ENCODE measurements at regions not wholly inside any gene's neighbourhood (a gene's known extent, or its start where the extent isn't known, plus 50 kb on each side); places are given as distances from the start of the nearest gene placed in this dataset.
A peak's percentile ranks its signal among the peaks of the same experiment; 100 is the strongest.

GRCh38 chr21:27586986-27587385 lies 620.1 kb upstream of the ADAMTS5 start:
- no peak overlapping the region for H3K14ac ChIP-seq (ENCODE audit: low read length in 2 of 2)
- H4K91ac ChIP-seq (ENCODE audit: low read length), result no peak overlapping the region
- H3K4ac ChIP-seq (ENCODE audit: low read depth in 1 of 2, low read length in 2 of 2), result no peak overlapping the region
- H3K27ac ChIP-seq (ENCODE audit: low read length, poor library complexity, severe bottlenecking), result no peak overlapping the region
- H3K23ac ChIP-seq (ENCODE audit: low read length in 2 of 2), result no peak overlapping the region
- H3K79me1 ChIP-seq (replicated peaks; ENCODE audit: low read length, poor library complexity, severe bottlenecking), result no peaks in the 10 kb centered on the region
- WGBS, result 97% methylated on average over 9 of the region's 10 CpGs
- H2AK5ac ChIP-seq (ENCODE audit: low read length, severe bottlenecking), result no peak overlapping the region
- no peak overlapping the region for H3K9ac ChIP-seq (ENCODE audit: low read length)
- DNase-seq, result no peak
- peaks cover 2% of the 10 kb centered on the region for H3K4me1 ChIP-seq (ENCODE audit: control insufficient read depth, insufficient read depth, low read depth, low read length)
- no peak overlapping the region for H2BK12ac ChIP-seq (ENCODE audit: low read length in 2 of 2)
- H3K18ac ChIP-seq (ENCODE audit: low read depth in 1 of 2, low read length in 2 of 2), result no peak overlapping the region
- no peak overlapping the region for H3K4me2 ChIP-seq (ENCODE audit: low read length, poor library complexity, severe bottlenecking)
- no peaks in the 10 kb centered on the region for H3K27me3 ChIP-seq (ENCODE audit: control insufficient read depth in 1 of 2, insufficient read depth in 1 of 2, low read length in 2 of 2)
- no peak overlapping the region for H2BK120ac ChIP-seq (ENCODE audit: low read depth, low read length)
- H3K36me3 ChIP-seq (ENCODE audit: control insufficient read depth in 1 of 2, insufficient read depth in 2 of 2, low read depth in 1 of 2, low read length in 2 of 2), result no peaks in the 10 kb centered on the region
- no peak overlapping the region for H2BK15ac ChIP-seq (ENCODE audit: low read depth, poor library complexity, severe bottlenecking)
- no peak overlapping the region for H2AFZ ChIP-seq (ENCODE audit: low read depth, low read length)
- no peak overlapping the region for H4K8ac ChIP-seq (ENCODE audit: low read length)
- H2BK5ac ChIP-seq (ENCODE audit: low read depth, low read length, poor library complexity, severe bottlenecking), result peak overlapping the region; percentile 88
- no peaks in the 10 kb centered on the region for H3K9me3 ChIP-seq (ENCODE audit: control insufficient read depth, low read length)
- H3K4me3 ChIP-seq (ENCODE audit: insufficient read depth in 1 of 2, low read depth in 1 of 2, low read length in 2 of 2), result no peak overlapping the region

GRCh38 chr21:27586326-27586725 lies 619.4 kb upstream of the ADAMTS5 start:
- Histone ChIP-seq H3K4me3 (ENCODE audit: insufficient read depth in 1 of 2, low read depth in 1 of 2, low read length in 2 of 2) (no peak overlapping the region), H3K36me3 (ENCODE audit: control insufficient read depth in 1 of 2, insufficient read depth in 2 of 2, low read depth in 1 of 2, low read length in 2 of 2) (no peaks in the 10 kb centered on the region), H2BK15ac (ENCODE audit: low read depth, poor library complexity, severe bottlenecking) (no peak overlapping the region), H4K8ac (ENCODE audit: low read length) (no peak overlapping the region), H3K4me1 (ENCODE audit: control insufficient read depth, insufficient read depth, low read depth, low read length) (peaks cover 2% of the 10 kb centered on the region), H3K9me3 (ENCODE audit: control insufficient read depth, low read length) (no peaks in the 10 kb centered on the region), H3K4ac (ENCODE audit: low read depth in 1 of 2, low read length in 2 of 2) (no peak overlapping the region), H2BK5ac (ENCODE audit: low read depth, low read length, poor library complexity, severe bottlenecking) (no peak overlapping the region), H2BK12ac (ENCODE audit: low read length in 2 of 2) (no peak overlapping the region), H2BK120ac (ENCODE audit: low read depth, low read length) (no peak overlapping the region), H4K91ac (ENCODE audit: low read length) (no peak overlapping the region), H2AFZ (ENCODE audit: low read depth, low read length) (no peak overlapping the region), H3K79me1 (replicated peaks; ENCODE audit: low read length, poor library complexity, severe bottlenecking) (no peaks in the 10 kb centered on the region), H3K18ac (ENCODE audit: low read depth in 1 of 2, low read length in 2 of 2) (no peak overlapping the region), H3K14ac (ENCODE audit: low read length in 2 of 2) (no peak overlapping the region), H3K4me2 (ENCODE audit: low read length, poor library complexity, severe bottlenecking) (no peak overlapping the region), H3K27ac (ENCODE audit: low read length, poor library complexity, severe bottlenecking) (no peak overlapping the region), H3K23ac (ENCODE audit: low read length in 2 of 2) (no peak overlapping the region), H3K27me3 (ENCODE audit: control insufficient read depth in 1 of 2, insufficient read depth in 1 of 2, low read length in 2 of 2) (no peaks in the 10 kb centered on the region), H3K9ac (ENCODE audit: low read length) (no peak overlapping the region), H2AK5ac (ENCODE audit: low read length, severe bottlenecking) (no peak overlapping the region)
- DNase-seq, result peak; percentile 8
- 63% methylated on average over 3 of the region's 3 CpGs for WGBS

GRCh38 chr21:27584256-27584655 lies 617.4 kb upstream of the ADAMTS5 start:
- Histone ChIP-seq H3K23ac (ENCODE audit: low read length in 2 of 2) (no peak overlapping the region), H2BK12ac (ENCODE audit: low read length in 2 of 2) (no peak overlapping the region), H2AFZ (ENCODE audit: low read depth, low read length) (no peak overlapping the region), H3K4me2 (ENCODE audit: low read length, poor library complexity, severe bottlenecking) (no peak overlapping the region), H3K9me3 (ENCODE audit: control insufficient read depth, low read length) (no peaks in the 10 kb centered on the region), H3K14ac (ENCODE audit: low read length in 2 of 2) (no peak overlapping the region), H2BK5ac (ENCODE audit: low read depth, low read length, poor library complexity, severe bottlenecking) (no peak overlapping the region), H3K4me3 (ENCODE audit: insufficient read depth in 1 of 2, low read depth in 1 of 2, low read length in 2 of 2) (no peak overlapping the region), H3K27ac (ENCODE audit: low read length, poor library complexity, severe bottlenecking) (no peak overlapping the region), H3K36me3 (ENCODE audit: control insufficient read depth in 1 of 2, insufficient read depth in 2 of 2, low read depth in 1 of 2, low read length in 2 of 2) (no peaks in the 10 kb centered on the region), H2AK5ac (ENCODE audit: low read length, severe bottlenecking) (peak overlapping the region; percentile 97), H3K79me1 (replicated peaks; ENCODE audit: low read length, poor library complexity, severe bottlenecking) (no peaks in the 10 kb centered on the region), H4K8ac (ENCODE audit: low read length) (no peak overlapping the region), H4K91ac (ENCODE audit: low read length) (no peak overlapping the region), H2BK120ac (ENCODE audit: low read depth, low read length) (no peak overlapping the region), H3K9ac (ENCODE audit: low read length) (peak overlapping the region; percentile 5), H3K4me1 (ENCODE audit: control insufficient read depth, insufficient read depth, low read depth, low read length) (peaks cover 2% of the 10 kb centered on the region), H3K4ac (ENCODE audit: low read depth in 1 of 2, low read length in 2 of 2) (no peak overlapping the region), H3K18ac (ENCODE audit: low read depth in 1 of 2, low read length in 2 of 2) (no peak overlapping the region), H2BK15ac (ENCODE audit: low read depth, poor library complexity, severe bottlenecking) (no peak overlapping the region), H3K27me3 (ENCODE audit: control insufficient read depth in 1 of 2, insufficient read depth in 1 of 2, low read length in 2 of 2) (no peaks in the 10 kb centered on the region)
- DNase-seq, result no peak
- WGBS, result 100% methylated on average over 1 of the region's 1 CpG

GRCh38 chr21:27582948-27583430 lies 616.1 kb upstream of the ADAMTS5 start:
- no peak overlapping the region for H3K18ac ChIP-seq (ENCODE audit: low read depth in 1 of 2, low read length in 2 of 2)
- H2BK15ac ChIP-seq (ENCODE audit: low read depth, poor library complexity, severe bottlenecking), result no peak overlapping the region
- no peak overlapping the region for H4K8ac ChIP-seq (ENCODE audit: low read length)
- H3K4ac ChIP-seq (ENCODE audit: low read depth in 1 of 2, low read length in 2 of 2), result no peak overlapping the region
- no peak overlapping the region for H2BK12ac ChIP-seq (ENCODE audit: low read length in 2 of 2)
- H2BK5ac ChIP-seq (ENCODE audit: low read depth, low read length, poor library complexity, severe bottlenecking), result no peak overlapping the region
- no peak overlapping the region for H3K23ac ChIP-seq (ENCODE audit: low read length in 2 of 2)
- H3K27ac ChIP-seq (ENCODE audit: low read length, poor library complexity, severe bottlenecking), result peak overlapping the region; percentile 90
- no peak for DNase-seq
- no peaks in the 10 kb centered on the region for H3K79me1 ChIP-seq (replicated peaks; ENCODE audit: low read length, poor library complexity, severe bottlenecking)
- no peaks in the 10 kb centered on the region for H3K27me3 ChIP-seq (ENCODE audit: control insufficient read depth in 1 of 2, insufficient read depth in 1 of 2, low read length in 2 of 2)
- H3K9me3 ChIP-seq (ENCODE audit: control insufficient read depth, low read length), result no peaks in the 10 kb centered on the region
- no peak overlapping the region for H3K14ac ChIP-seq (ENCODE audit: low read length in 2 of 2)
- no peak overlapping the region for H4K91ac ChIP-seq (ENCODE audit: low read length)
- no peak overlapping the region for H2BK120ac ChIP-seq (ENCODE audit: low read depth, low read length)
- H3K9ac ChIP-seq (ENCODE audit: low read length), result peak overlapping the region; percentile 56
- no peak overlapping the region for H2AFZ ChIP-seq (ENCODE audit: low read depth, low read length)
- WGBS, result 92% methylated on average over 3 of the region's 3 CpGs
- no peak overlapping the region for H3K4me2 ChIP-seq (ENCODE audit: low read length, poor library complexity, severe bottlenecking)
- H2AK5ac ChIP-seq (ENCODE audit: low read length, severe bottlenecking), result no peak overlapping the region
- H3K4me1 ChIP-seq (ENCODE audit: control insufficient read depth, insufficient read depth, low read depth, low read length), result peaks cover 2% of the 10 kb centered on the region
- no peak overlapping the region for H3K4me3 ChIP-seq (ENCODE audit: insufficient read depth in 1 of 2, low read depth in 1 of 2, low read length in 2 of 2)
- H3K36me3 ChIP-seq (ENCODE audit: control insufficient read depth in 1 of 2, insufficient read depth in 2 of 2, low read depth in 1 of 2, low read length in 2 of 2), result no peaks in the 10 kb centered on the region
